B cell (primary cell): ENCODE measurements at regions not wholly inside any gene's neighbourhood (a gene's known extent, or its start where the extent isn't known, plus 50 kb on each side); places are given as distances from the start of the nearest gene placed in this dataset.

Experiments used
- CTCF ChIP-seq: fragments of 200-600 bp; IDR thresholded peaks from one replicate; pipeline ENCODE4 v1.8.0; 2022; ENCODE audit warnings: antibody characterized with exemption, mild to moderate bottlenecking
- EZH2 ChIP-seq: IDR thresholded peaks from 2 replicates; pipeline ENCODE4 v1.6.1; 2012; ENCODE audit warnings: borderline replicate concordance, low read depth, mild to moderate bottlenecking, moderate library complexity, low read length; ENCODE audit not compliant: insufficient read depth, poor library complexity, severe bottlenecking

- TF ChIP-seq EZH2, result no peak
- TF ChIP-seq CTCF, result no peak
These were observed 725.7 kb downstream of the USP25 start for GRCh38 chr21:16455526-16455925.
